ENCODE measurements at regions not wholly inside any gene's neighbourhood (a gene's known extent, or its start where the extent isn't known, plus 50 kb on each side); places are given as distances from the start of the nearest gene placed in this dataset.

- H3K27ac ChIP-seq (replicated peaks) = no peak overlapping the region
- DNase-seq (ENCODE audit: low read depth in 1 of 2, low spot score in 1 of 2) = no peak
- no peak overlapping the region for H3K4me3 ChIP-seq (replicated peaks; ENCODE audit: insufficient read depth, low read length)
- no peak for TF ChIP-seq POLR2AphosphoS5 (IDR thresholded peaks at IDR 0.05; ENCODE audit: low read depth)
- no peak for TF ChIP-seq REST (IDR thresholded peaks at IDR 0.05; ENCODE audit: insufficient replicate concordance, low read depth)
- no peak for TF ChIP-seq CTCF (IDR thresholded peaks at IDR 0.05; ENCODE audit: insufficient read depth, low read length)
- no peak for TF ChIP-seq GABPA (IDR thresholded peaks at IDR 0.05; ENCODE audit: low read depth)
- no peak for TF ChIP-seq SPI1 (IDR thresholded peaks at IDR 0.05; ENCODE audit: borderline replicate concordance, low read depth)
- H3K27me3 ChIP-seq (ENCODE audit: insufficient read depth, poor library complexity, severe bottlenecking) = no peaks in the 10 kb centered on the region
Measured at GRCh38 chr5:56508249-56508648, 275.1 kb upstream of the ANKRD55 start.

- DNase-seq (ENCODE audit: low read depth in 1 of 2, low spot score in 1 of 2) = no peak
- Histone ChIP-seq H3K27me3 (ENCODE audit: insufficient read depth, poor library complexity, severe bottlenecking) (no peaks in the 10 kb centered on the region), H3K4me3 (replicated peaks; ENCODE audit: insufficient read depth, low read length) (no peak overlapping the region), H3K27ac (replicated peaks) (no peak overlapping the region)
- TF ChIP-seq REST (IDR thresholded peaks at IDR 0.05; ENCODE audit: insufficient replicate concordance, low read depth) (no peak), SPI1 (IDR thresholded peaks at IDR 0.05; ENCODE audit: borderline replicate concordance, low read depth) (no peak), POLR2AphosphoS5 (IDR thresholded peaks at IDR 0.05; ENCODE audit: low read depth) (no peak), CTCF (IDR thresholded peaks at IDR 0.05; ENCODE audit: insufficient read depth, low read length) (no peak), GABPA (IDR thresholded peaks at IDR 0.05; ENCODE audit: low read depth) (no peak)
Measured at GRCh38 chr5:56507351-56507930, 274.3 kb upstream of the ANKRD55 start.

GRCh38 chr5:56506211-56506965, 273.3 kb upstream of the ANKRD55 start:
- TF ChIP-seq SPI1 (IDR thresholded peaks at IDR 0.05; ENCODE audit: borderline replicate concordance, low read depth) = no peak
- TF ChIP-seq CTCF (IDR thresholded peaks at IDR 0.05; ENCODE audit: insufficient read depth, low read length) = no peak
- TF ChIP-seq POLR2AphosphoS5 (IDR thresholded peaks at IDR 0.05; ENCODE audit: low read depth) = no peak
- no peak for TF ChIP-seq REST (IDR thresholded peaks at IDR 0.05; ENCODE audit: insufficient replicate concordance, low read depth)
- TF ChIP-seq GABPA (IDR thresholded peaks at IDR 0.05; ENCODE audit: low read depth) = no peak
- no peak for DNase-seq (ENCODE audit: low read depth in 1 of 2, low spot score in 1 of 2)
- H3K27ac ChIP-seq (replicated peaks) = no peak overlapping the region

More at GRCh38 chr5:56506211-56506965, 273.3 kb upstream of the ANKRD55 start:
- Histone ChIP-seq H3K27me3 (ENCODE audit: insufficient read depth, poor library complexity, severe bottlenecking) (no peaks in the 10 kb centered on the region), H3K4me3 (replicated peaks; ENCODE audit: insufficient read depth, low read length) (no peak overlapping the region)

All from HL-60 (cell line).